Nephron (organoid): ENCODE measurements at regions not wholly inside any gene's neighbourhood (a gene's known extent, or its start where the extent isn't known, plus 50 kb on each side); places are given as distances from the start of the nearest gene placed in this dataset.

Source experiments
- H3K27ac Mint-ChIP-seq, 3 experiments: 2 replicates each; pipeline ENCODE4 v1.8.0; 2020; ENCODE audit warnings: mixed read lengths in 3 of 3, mild to moderate bottlenecking in 2 of 3, moderate library complexity in 1 of 3
- H3K27me3 Mint-ChIP-seq: 2 replicates; pipeline ENCODE4 v1.8.0; 2021; ENCODE audit warnings: low read depth, mild to moderate bottlenecking, moderate library complexity, mixed read lengths
- H3K36me3 Mint-ChIP-seq: 2 replicates; pipeline ENCODE4 v1.8.0; 2020; ENCODE audit warnings: low read depth, mixed read lengths
- H3K4me1 Mint-ChIP-seq: 2 replicates; pipeline ENCODE4 v1.8.0; 2020; ENCODE audit warnings: mixed read lengths
- H3K4me3 Mint-ChIP-seq, 3 experiments: 2 replicates each; pipeline ENCODE4 v1.8.0; 2020; ENCODE audit warnings: mild to moderate bottlenecking in 3 of 3, mixed read lengths in 3 of 3, moderate library complexity in 2 of 3
- H3K9me3 Mint-ChIP-seq: 2 replicates; pipeline ENCODE4 v1.8.0; 2020; ENCODE audit warnings: mixed read lengths
- CTCF ChIP-seq, 3 experiments: fragments of 200-600 bp; sonication (generic); IDR thresholded peaks; one replicate each; pipeline ENCODE4 v1.5.0; 2021; ENCODE audit warnings: antibody characterized with exemption in 3 of 3; ENCODE audit not compliant: unreplicated experiment in 3 of 3

DNA sequence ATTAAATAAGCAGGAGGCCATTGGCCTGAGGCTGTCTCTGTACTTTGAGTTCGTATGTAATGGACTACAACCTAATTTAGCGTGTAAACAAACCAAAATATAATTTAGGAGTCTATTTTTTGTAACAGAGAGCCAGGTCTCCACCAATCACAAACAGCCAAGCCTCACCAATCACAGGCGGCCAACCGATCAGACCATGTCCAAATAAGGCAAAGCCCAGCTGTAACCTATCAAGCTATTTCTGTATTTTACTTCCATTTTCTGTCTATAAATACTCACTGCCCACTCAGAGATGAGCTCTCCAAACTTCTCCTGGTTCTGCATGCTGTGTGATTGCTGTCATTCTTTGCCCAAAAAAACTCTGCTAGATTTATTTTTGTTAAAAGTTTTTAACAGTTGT, 322.7 kb downstream of the NPIPA8 start:
- Mint-ChIP-seq H3K27ac (no peak overlapping the region), H3K4me3 (no peak overlapping the region), H3K36me3 (no peaks in the 10 kb centered on the region), H3K9me3 (peaks cover 6% of the 10 kb centered on the region), H3K27me3 (peaks cover 22% of the 10 kb centered on the region), H3K4me1 (peaks cover 28% of the 10 kb centered on the region)
- no peak for TF ChIP-seq CTCF (IDR thresholded peaks at IDR 0.05; ENCODE audit: unreplicated experiment in 3 of 3)

DNA sequence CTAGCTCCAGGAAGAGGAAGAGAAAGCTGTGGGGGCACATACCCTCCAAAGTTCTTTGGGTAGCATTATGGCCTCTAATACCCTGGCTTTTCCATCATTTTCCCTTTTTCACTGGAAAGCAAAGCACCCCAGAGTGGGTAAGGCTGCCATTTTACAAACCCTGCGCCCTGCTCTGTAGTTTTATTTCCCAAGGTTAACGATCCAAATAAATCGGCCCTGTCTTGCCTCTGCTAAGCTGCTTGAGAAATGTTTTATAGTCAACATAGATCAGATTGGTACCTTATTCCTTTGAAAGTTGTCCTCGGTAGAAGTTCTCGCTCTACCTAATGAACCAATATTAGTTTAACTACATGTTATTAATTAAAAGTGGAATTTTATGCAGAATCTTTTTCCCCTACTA, 328.2 kb downstream of the NPIPA8 start:
- H3K4me3 Mint-ChIP-seq = no peak overlapping the region
- no peak overlapping the region for H3K27ac Mint-ChIP-seq
- no peaks in the 10 kb centered on the region for H3K36me3 Mint-ChIP-seq
- no peak for TF ChIP-seq CTCF (IDR thresholded peaks at IDR 0.05; ENCODE audit: unreplicated experiment in 3 of 3)
- peaks cover 10% of the 10 kb centered on the region for H3K4me1 Mint-ChIP-seq
- no peaks in the 10 kb centered on the region for H3K9me3 Mint-ChIP-seq
- H3K27me3 Mint-ChIP-seq = peaks cover 9% of the 10 kb centered on the region

DNA sequence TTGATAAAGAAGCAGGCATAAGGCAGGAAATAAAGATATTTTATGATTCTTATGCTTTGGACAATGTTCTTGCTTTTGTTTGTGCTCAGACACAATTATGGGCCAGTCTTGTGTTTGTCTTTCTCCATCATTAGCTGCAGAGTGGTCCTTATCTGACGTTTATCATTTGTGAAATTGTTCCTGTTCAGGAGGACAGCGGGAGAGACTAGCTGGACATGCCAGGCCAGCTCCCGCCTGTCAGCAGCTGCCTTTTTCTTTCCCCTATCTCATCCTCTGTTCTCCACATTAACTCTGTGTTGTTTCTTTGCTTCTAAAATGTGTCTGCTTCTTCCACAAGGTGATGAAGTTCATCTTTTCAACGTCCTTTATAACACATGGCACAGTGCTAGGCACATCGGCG, 333.5 kb downstream of the NPIPA8 start:
- no peak for TF ChIP-seq CTCF (IDR thresholded peaks at IDR 0.05; ENCODE audit: unreplicated experiment in 3 of 3)
- H3K27ac Mint-ChIP-seq = no peak overlapping the region
- H3K27me3 Mint-ChIP-seq = peaks cover 9% of the 10 kb centered on the region
- no peaks in the 10 kb centered on the region for H3K9me3 Mint-ChIP-seq
- no peak overlapping the region for H3K4me3 Mint-ChIP-seq
- H3K36me3 Mint-ChIP-seq = no peaks in the 10 kb centered on the region
- no peaks in the 10 kb centered on the region for H3K4me1 Mint-ChIP-seq

- Mint-ChIP-seq H3K4me3 (no peak overlapping the region), H3K4me1 (no peaks in the 10 kb centered on the region), H3K27ac (no peak overlapping the region), H3K36me3 (no peaks in the 10 kb centered on the region), H3K9me3 (no peaks in the 10 kb centered on the region), H3K27me3 (peaks cover 15% of the 10 kb centered on the region)
- TF ChIP-seq CTCF (IDR thresholded peaks at IDR 0.05; ENCODE audit: unreplicated experiment in 3 of 3) = no peak
These were observed 337.5 kb downstream of the NPIPA8 start for GRCh38 chr16:17998996-17999395.

- no peak overlapping the region for H3K27ac Mint-ChIP-seq
- H3K36me3 Mint-ChIP-seq = no peaks in the 10 kb centered on the region
- H3K4me1 Mint-ChIP-seq = no peaks in the 10 kb centered on the region
- no peak for TF ChIP-seq CTCF (IDR thresholded peaks at IDR 0.05; ENCODE audit: unreplicated experiment in 3 of 3)
- H3K4me3 Mint-ChIP-seq = no peak overlapping the region
- H3K27me3 Mint-ChIP-seq = peaks cover 15% of the 10 kb centered on the region
- no peaks in the 10 kb centered on the region for H3K9me3 Mint-ChIP-seq
These were observed 338.0 kb downstream of the NPIPA8 start for GRCh38 chr16:17998550-17998949.

DNA sequence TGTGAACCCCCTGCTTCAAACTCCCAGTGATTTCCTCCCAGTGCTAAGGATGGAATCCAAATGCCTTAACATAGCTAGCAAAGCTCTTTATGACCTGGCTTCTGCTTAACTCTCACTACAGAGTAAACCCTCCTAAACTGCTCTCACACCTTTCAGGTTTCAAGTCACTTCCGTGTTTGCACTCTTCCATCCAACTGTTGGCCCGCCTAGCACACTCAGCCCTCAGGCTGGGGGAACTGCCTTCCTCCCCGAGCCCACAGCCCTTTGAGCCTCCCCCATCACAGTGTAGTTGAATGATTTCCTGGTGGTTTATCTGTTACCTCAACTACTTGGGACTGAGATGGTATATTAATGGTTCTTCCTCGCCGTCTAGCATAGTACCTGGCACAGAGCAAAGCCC, 342.5 kb downstream of the NPIPA8 start:
- Mint-ChIP-seq H3K4me1 (no peaks in the 10 kb centered on the region), H3K4me3 (no peak overlapping the region), H3K27ac (no peak overlapping the region), H3K36me3 (no peaks in the 10 kb centered on the region), H3K27me3 (peaks cover 32% of the 10 kb centered on the region), H3K9me3 (no peaks in the 10 kb centered on the region)
- TF ChIP-seq CTCF (IDR thresholded peaks at IDR 0.05; ENCODE audit: unreplicated experiment in 3 of 3) = no peak
